Kidney capillary endothelial cell (primary cell): ENCODE measurements at regions not wholly inside any gene's neighbourhood (a gene's known extent, or its start where the extent isn't known, plus 50 kb on each side); places are given as distances from the start of the nearest gene placed in this dataset.
"Not testable (repeated sequence)": the region's sequence is repeated elsewhere in the genome, so short reads cannot be mapped to it uniquely, and the experiment has no call there.

Source experiments
- DNase-seq: peaks from one replicate; pipeline ENCODE4 v3.0.0-alpha.2; 2018; ENCODE audit warnings: low spot score

DNA sequence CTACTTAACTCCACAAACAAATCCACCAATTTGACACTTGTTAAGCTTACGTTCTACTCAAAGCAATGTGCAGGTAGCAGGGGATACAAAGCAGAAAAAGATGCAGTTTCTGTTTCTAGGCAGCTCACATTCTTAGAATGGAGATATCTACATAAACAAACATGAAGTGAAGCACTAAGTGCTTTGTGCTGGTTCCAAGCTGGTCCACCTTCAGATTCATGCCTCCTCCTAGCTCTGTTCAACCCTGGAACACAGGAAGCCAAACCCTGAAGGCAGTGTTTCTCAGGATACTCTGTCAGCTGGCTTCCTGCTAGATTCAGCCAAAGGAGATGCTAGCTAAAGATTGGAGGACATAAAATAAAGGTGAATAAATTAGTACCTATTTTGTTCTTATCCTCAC, 55.3 kb upstream of the NOL4 start:
- DNase-seq = no peak

DNA sequence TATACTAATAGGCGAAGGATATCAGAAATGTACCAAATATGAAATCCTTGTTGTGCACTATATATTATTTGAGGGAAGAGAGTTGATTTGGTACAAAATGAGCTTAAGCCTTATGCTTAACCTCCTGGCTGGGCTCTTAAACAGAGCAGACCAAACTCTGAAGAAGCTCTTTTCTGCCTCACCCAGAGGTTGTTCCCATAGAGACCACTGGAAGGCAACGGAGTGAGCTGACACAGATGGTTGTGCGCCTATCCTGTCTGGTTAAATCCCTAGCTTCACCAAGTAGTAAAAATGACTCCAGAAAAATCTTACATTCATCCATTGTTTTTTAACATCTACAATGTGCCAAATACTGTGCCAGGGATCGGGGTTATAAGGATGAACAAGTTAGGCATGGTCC, 55.9 kb upstream of the NOL4 start:
- DNase-seq = no peak

- no peak for DNase-seq
Measured at GRCh38 chr18:34281290-34281689, 56.6 kb upstream of the NOL4 start.

GRCh38 chr18:34281722-34282121, 57.0 kb upstream of the NOL4 start:
- DNase-seq = no peak

GRCh38 chr18:34283506-34283905, 58.8 kb upstream of the NOL4 start:
- DNase-seq = no peak

GRCh38 chr18:34287825-34288224, 63.1 kb upstream of the NOL4 start:
- DNase-seq = no peak

GRCh38 chr18:34292594-34292993, 67.9 kb upstream of the NOL4 start:
- no peak for DNase-seq

- no peak for DNase-seq
Measured at GRCh38 chr18:34297287-34297686, 72.6 kb upstream of the NOL4 start.

DNA sequence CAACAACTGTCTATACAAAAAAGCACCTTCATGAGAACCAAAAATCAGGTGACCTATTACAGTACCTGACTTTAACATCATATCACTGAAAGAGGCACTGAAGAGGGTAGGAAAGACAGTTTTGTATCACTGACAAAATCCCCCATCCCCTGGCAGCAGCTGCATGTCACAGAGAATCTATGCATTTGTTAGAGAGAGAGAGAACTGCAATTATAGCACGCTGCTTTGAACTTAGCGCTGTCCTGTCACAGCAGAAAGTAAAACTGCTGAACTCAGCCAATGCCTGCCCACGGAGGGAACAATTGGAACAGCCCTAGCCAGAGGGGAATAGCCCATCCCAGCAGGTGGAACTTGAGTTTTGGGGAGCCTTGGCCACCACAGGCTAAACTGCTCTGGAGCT, 75.1 kb upstream of the NOL4 start:
- no peak for DNase-seq

GRCh38 chr18:34311468-34311867, 86.8 kb upstream of the NOL4 start:
- no peak for DNase-seq

- DNase-seq = no peak
Measured at GRCh38 chr18:34314847-34315246, 90.1 kb upstream of the NOL4 start.

DNA sequence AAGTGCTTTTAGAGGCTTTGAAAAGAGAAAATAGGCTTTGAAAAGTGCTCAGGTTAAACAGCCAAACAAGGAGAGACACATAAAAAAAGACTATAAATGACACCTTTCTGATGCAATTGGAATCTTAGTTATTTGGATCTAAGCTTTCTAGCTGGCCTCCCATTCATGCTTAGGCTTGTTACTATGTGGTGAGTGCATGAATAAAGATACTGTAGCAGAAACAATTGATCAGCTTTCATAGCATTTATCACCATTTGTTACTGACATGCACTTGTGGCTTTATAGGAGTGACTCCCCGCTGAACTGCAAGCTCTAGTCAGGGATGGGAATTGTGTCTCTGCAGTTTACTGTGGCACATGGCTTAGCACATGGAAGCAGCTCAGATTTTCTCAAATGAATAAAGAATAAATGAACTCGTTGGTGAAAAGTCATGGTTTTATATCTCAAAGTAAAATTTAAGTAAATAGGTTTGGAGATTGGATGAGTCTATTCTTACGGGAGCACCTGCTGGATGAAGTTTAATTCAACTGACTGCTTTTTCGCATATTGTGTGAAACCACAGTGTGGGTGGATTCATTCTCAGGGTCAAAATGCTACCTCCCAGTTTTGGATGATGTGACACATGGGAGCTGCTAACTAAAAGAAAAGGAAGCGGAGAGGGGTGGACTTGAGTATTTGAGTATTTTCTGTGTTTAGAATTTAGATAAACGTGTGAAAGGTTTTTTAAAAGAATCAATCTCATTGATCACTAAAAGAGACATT, 91.1 kb upstream of the NOL4 start:
- DNase-seq = no peak

DNA sequence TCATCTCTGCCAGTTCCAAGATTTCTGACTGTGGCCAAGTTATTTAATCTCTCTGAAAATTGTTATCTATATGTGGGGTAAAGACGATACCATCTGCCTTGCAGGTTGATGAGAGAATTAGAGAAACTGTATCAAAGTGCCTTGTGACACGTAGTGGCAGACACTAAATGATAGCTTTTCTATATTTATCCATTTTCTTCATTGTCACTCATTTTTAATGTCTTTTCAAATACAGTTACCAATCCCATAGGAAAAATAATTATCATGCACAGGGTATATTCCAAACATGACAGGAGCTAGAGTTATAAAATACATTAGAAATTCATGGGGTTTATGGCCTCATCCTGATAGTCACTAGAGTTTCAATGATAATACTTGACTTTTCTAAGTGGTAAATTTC, 95.6 kb upstream of the NOL4 start:
- DNase-seq = no peak

- no peak for DNase-seq
Measured at GRCh38 chr18:34321066-34321465, 96.4 kb upstream of the NOL4 start.

- peak; percentile 46 for DNase-seq
Measured at GRCh38 chr18:34322365-34323289, 97.9 kb upstream of the NOL4 start.

DNA sequence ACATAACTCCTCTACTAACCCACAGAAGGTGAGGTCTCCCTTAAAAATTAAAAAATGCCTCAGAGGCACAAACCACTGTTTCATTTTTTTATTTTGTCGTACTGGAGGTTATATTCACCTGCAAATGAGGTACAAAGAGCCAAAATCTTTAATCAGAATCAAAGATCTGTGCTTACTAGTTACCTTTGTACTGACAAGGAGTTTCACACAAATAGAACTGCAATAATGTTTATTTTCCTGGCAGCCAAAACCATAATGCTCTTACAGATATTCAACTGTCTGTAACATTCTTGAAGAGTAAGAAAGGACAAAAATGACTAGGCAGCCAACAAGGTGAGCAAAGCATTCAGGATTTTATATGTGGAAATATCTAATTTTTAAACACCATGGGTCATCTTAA, 105.1 kb upstream of the NOL4 start:
- no peak for DNase-seq

GRCh38 chr18:34330308-34330707, 105.6 kb upstream of the NOL4 start:
- no peak for DNase-seq

DNA sequence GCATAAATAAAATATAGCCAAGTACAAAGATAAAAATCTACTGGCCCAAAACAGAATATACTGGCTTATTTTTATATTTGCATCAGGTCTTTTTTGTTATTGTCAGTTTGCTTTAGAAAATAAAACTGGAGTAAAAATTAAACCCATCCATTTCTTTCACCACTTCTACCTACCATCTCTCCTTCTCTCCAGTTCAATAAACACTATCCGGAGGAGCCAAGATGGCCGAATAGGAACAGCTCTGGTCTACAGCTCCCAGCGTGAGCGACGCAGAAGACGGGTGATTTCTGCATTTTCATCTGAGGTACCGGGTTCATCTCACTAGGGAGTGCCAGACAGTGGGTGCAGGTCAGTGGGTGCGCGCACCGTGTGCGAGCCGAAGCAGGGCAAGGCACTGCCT, 106.2 kb upstream of the NOL4 start:
- not testable (repeated sequence) for DNase-seq

DNA sequence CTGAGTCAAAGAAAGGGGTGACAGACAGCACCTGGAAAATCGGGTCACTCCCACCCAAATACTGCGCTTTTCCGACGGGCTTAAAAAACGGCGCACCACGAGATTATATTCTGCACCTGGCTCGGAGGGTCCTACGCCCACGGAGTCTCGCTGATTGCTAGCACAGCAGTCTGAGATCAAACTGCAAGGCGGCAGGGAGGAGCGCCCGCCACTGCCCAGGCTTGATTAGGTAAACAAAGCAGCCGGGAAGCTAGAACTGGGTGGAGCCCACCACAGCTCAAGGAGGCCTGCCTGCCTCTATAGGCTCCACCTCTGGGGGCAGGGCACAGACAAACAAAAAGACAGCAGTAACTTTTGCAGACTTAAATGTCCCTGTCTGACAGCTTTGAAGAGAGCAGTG, 106.6 kb upstream of the NOL4 start:
- DNase-seq = not testable (repeated sequence)

DNA sequence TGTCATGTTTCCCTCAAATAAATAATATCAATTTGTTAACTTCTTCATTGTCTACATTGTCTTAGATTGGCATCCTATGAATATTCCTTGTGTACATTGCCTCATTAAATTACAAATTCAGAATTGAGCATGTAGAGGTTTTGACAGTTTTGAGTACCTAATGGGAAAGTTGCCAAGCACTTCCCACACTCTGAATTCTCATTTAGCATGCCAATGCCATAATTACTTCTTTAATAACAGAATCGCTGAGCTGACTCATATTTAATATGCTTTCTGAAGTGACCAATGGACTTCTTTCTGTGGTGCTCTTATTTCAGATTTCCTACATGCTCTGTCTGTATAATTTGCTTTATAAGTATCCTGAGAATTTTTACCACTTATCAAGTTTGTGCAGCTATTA, 114.4 kb upstream of the NOL4 start:
- DNase-seq = no peak

DNA sequence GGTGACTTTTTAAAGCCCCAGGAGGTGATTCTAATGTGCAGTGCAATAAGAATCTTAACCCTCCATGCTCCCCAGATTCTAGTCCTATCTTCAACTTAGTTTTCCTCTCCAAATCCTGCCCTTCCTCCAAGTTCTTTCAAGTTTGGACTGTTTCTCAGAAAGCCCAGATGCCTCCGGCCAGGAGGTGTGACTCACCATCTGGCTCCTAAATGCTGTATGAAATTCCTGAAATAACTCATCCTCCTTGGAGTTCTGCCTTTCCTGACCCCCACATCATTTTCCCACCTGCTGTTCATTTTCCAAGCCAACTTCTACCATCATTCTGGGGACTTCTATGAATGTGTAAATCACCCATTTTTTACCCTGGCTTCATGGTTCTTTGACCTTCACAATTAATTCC, 118.2 kb upstream of the NOL4 start:
- DNase-seq = no peak

- no peak for DNase-seq
Measured at GRCh38 chr18:34345738-34346137, 121.0 kb upstream of the NOL4 start.

GRCh38 chr18:34350778-34351177, 126.1 kb upstream of the NOL4 start:
- DNase-seq = no peak
